ENCODE measurements at regions not wholly inside any gene's neighbourhood (a gene's known extent, or its start where the extent isn't known, plus 50 kb on each side); places are given as distances from the start of the nearest gene placed in this dataset.
"Not testable (repeated sequence)": the region's sequence is repeated elsewhere in the genome, so short reads cannot be mapped to it uniquely, and the experiment has no call there.

DNA sequence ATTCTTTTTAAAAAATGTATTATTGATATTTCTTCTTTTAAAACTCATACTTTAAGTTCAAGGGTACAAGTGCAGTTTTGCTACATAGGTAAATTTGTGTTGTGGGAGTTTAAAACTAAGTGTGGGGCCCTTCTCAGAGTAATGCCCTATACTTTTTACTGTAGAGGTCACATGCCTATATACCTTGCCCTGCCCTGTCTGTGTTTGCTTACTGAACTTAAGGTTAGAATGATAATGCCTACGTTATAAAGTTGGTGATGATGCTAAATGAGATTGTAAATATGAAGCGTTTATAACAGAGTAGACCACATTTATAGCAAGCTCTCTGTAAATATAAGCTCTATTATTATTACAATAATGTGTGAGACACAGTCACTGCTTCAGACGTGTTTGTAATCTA, 261.9 kb downstream of the RASSF9 start:
- DNase-seq (ENCODE audit: low read depth): no peak

DNA sequence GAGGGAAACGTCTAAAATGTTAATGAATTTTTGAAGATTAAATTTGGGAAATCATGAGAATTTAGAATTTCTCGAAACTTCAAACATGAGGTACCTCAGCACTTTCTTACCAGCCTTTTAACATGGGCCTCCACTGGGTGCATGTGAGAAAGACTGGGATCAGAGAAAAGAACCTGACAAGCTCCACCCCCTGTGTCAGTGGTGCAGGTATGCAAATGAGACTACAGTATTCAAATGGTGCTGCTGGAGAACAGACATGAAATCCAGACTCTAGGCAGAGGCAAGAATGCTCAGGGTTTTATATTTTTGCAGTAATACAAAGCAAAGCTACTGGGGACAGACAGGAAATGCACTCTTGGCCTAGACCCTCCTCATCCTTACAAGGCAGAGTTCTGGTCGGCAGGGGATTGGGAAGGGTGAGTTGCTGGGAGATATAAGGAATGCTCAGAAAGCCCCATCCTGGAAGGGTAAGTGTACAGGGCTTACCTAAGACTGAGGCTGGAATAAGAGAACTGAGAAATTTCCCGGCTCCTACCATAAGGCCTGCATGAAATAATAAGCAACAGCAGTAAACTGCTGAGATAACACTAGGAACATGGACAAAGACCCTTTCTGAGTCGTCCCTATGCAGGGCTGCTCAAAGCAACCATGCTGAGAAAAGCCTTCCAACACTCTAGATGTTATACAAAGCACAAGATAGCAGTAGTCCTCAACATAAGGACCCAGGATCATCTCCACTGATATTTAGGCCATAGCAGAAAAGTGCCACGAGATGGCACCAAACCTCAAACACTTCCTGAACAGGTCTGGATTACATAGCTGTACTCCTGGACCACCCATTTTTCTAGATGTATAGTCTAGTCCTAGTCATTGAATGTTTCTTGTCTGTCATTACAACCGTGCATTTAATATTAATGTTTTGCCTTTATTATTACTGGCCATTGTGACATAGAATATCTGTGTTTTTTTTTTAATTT, 260.8 kb downstream of the RASSF9 start:
- peak; percentile 60 for DNase-seq (ENCODE audit: low read depth)

DNA sequence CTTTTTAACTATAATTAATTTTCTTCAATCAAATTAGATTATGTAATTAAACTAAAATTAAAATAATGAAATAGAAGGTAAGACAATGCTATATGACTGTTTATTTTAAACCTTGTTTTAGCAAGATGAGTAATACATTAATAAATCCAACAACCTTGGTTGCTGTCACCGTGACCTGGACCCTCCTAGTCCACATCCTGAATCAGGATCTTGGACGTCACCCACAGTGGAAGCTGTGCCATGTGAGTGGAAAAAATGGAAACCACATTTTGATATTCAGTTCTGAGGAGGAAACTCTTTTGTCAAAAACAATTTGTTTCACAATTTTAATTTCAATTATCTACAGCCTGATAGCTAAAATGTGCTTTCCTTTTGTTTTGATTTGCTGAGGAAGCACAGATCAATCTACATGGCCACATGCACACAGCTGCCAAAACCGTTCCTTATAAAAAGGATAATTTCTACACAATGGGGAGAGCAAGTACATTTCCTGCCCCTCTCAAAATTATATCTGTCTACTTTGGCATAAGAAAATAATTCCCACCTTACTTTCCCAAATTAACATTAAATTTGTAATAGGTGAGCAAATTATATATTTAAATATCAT, 255.5 kb downstream of the RASSF9 start:
- peak; percentile 46 for DNase-seq (ENCODE audit: low read depth)

DNA sequence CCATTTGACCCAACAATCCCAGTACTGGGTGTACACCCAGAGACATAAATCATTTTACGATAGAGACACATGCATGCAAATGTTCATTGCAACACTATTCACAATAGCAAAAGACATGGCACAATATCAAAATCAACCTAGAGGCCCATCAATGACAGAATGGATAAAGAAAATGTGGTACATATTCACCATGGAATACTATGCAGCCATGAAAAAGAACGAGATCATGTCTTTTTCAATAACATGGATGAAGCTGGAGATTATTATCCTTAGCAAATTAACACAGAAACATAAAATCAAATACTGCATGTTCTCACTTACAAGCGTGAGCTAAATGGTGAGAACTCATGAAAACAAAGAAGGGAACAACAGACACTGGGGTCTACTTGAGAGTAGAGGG, 249.1 kb downstream of the RASSF9 start:
- DNase-seq (ENCODE audit: low read depth): no peak

DNA sequence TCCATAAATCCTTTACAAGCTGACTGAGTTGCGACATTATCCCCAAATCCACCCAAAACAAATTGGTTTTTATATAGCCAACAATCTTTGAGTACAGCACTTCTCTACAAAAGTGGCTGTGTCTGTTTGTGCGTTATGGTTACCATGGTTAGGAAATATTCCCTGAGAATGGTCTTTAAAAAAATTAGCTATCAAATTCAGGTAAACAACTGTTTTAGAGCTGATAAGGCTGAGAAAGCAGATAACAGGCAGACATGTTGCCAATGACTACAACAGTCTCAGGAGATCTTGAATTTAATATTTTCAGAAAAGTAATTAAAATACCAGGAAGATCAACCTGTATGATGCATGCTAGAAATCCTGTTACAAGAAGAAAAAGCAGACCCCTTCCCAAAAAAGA, 248.0 kb downstream of the RASSF9 start:
- DNase-seq (ENCODE audit: low read depth): no peak

DNA sequence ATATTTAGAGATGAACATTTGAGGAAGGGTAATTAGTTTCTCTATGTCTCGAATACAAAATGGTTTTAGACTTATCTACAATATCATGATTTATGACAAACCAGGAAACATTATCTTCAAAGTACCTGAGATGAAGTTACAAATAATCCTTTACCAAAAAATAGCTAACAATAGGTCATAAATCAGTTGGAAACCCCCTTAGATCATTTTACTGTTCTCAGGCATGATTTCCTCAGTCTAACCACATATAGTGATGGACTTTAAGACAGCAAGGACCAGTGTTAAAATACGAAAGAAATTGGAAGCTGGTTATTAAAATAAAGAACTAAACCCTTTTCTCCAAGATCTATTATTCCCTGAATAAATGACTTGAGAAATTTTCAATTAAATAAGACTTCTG, 235.4 kb downstream of the RASSF9 start:
- DNase-seq (ENCODE audit: low read depth): no peak

DNA sequence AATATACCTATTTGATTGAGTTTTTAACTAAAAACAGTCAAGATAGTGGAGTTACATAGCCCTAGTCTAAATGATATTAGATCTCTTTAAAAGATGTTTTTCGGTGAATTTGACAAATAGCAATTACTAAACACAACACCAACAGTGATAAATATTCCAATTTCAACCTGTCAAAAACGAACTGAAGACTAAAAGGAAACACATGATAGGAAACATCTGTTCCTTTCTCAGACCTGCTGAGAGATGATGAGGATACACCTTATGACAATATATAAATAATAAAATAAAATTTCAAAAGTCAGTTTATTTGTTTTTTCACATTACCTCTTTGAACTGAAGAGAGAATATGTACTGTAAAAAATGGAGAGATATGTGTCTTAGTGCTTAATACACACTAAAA, 232.7 kb downstream of the RASSF9 start:
- DNase-seq (ENCODE audit: low read depth): no peak

DNA sequence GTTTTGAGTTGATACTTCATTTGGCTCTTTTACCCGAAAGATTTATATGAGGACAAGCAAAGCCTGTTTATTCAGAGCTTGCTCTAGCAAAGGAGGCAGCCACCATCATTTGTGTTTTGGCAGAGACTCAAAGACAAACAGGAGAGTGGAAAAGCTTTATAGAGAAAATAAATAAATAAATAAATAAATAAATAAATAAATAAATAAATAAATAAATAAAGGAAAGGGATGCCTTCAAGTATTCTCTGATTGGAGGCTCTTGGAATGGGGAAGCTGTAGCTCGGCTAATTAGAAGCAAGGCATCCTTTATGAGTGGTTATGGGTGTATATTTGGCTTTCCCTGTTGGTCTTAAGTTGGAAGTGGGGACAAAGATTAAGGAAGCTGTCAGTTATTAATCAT, 229.8 kb downstream of the RASSF9 start:
- no peak for DNase-seq (ENCODE audit: low read depth)

DNA sequence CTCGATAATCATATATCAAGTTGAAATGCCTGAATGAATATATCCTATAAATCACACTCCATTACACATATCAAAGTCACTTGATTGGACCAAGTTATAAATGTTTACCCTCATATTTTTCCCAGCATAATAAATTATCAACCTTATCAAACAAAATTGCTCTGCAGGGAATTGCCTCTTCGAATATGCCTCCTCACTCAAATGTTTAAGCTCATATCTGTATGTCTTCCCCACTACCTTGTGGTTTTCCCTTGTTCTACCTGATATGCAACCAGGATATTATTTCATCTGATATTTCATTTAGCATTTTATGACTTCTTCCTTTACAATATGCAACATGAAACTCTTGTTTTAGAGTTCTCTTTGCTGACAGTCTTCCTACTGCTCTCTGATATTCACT, 226.4 kb downstream of the RASSF9 start:
- no peak for DNase-seq (ENCODE audit: low read depth)

DNA sequence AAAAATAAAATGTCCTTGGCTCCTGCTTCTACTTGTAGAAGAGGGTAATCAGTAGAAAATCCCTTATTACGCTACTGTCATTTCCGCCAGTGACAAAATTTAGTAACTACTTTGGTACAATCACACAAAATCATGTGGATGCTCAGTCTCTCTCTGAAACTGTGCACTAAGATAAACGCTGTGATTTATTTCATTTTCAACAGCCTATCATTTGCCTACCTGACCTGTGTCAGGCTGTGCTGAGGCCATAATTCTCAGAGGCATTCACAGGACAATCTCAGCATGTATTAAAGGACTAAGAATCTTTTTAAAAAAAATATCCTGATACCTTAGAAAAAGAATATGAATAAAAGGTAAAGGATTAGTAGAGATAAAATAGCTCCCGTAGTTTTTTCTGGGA, 226.0 kb downstream of the RASSF9 start:
- no peak for DNase-seq (ENCODE audit: low read depth)

DNA sequence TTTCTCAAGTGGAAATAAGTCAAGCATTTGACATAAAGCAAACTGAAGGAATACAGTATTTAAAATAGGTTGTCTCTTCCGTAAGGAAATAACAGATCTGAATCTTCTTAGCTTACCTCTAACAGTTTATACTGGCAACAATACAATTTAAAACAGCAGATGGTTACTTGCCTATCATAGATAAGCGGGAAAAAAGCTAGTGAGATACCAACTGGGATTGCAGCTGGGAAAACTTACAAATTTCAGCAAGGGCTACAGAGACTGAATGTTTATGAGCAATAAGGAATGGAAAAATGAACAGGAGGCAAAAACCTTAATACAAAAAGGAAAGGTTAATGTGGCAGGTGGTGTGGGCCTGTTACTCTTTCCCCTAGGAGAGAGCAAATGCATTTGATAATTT, 220.0 kb downstream of the RASSF9 start:
- DNase-seq (ENCODE audit: low read depth): no peak

DNA sequence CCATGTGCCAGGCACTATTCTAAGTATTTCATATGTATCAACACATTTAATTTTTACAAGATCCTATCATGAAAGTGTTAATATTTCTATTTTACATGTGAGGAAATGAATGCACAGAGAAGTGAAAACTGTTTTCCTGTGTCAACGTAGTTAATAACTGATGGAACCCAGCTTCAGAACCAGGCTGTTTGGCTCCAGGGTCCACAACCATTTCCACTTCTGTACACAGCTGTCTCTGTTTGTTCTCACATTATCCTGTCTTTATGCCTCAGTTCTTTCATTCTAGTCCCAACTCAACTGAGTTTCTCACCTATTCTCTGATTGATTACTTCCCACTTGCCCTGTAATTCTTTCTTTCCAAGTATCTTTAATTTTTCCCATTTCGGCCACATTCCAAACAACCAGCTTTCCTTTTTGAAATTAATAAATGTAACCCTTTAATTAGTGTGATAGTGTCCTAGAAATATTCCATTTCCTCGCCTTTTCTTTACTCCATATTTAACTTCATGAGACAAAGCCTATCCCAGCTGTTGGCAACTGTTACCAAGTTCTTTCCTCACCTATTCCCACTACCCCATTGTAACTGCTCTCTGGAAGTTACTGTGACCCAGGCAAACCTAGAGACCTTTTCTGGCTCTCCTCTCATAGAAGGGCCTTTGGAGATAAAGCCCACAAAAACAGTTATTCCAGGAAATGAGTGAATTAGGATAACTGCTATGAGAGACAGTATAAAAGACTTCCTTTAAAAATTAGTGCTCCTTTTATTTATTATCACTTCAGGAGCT, 218.7 kb downstream of the RASSF9 start:
- no peak for DNase-seq (ENCODE audit: low read depth)

DNA sequence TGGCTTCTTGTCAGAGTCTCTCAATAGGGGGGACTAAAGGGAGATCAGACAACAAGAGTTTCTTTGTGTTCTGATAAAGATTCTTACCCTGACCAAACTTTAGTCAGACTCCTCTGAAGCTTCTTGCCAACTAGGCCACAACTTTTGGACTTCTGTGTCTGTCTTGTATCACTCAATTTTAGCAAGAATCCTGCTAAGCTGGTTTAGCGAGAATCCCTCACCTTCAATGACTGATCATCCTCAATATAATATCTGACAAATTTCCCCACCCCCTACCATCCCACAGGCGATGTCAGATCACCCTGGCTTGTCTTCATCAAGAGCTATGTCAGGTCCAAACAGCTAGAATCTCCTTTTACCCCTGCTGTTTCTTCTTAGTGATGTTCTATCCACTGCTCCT, 215.2 kb downstream of the RASSF9 start:
- DNase-seq (ENCODE audit: low read depth): no peak

DNA sequence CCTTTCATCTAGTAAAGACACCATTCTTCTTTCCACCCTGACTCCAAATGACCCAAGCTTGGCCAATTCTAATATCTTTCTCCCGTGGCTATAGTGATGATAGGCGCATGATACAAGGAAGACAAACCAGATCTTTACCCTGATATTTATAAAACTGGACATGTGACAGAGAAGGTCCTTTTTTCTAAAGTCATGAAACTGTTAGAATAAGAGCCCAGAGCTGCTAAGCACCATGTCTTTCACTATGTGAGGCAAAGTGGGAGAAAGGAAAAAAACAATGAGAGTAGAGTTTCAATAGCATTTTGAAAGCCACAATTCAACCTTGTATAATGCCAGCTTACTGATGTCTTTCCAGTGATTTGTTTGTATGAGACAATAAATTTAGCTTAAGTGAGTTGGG, 212.4 kb downstream of the RASSF9 start:
- DNase-seq (ENCODE audit: low read depth): no peak

DNA sequence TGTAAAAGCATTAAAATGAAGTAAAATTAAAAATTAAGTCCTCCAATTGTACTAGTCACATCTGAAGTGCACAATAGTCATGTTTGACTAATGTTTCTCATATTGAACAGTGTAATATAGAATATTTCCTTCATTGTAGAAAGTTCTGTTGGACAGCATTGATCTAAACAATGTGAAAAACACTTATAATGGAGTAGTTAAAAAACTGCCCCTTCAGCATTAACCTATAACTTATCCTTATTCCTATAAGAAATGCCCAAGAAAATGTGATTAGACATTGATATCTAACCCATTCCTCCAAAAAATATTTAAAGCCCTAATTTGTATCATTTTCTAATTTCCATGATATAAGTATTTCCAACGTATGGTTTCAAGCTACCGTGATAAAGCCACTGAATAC, 210.7 kb downstream of the RASSF9 start:
- DNase-seq (ENCODE audit: low read depth): no peak

DNA sequence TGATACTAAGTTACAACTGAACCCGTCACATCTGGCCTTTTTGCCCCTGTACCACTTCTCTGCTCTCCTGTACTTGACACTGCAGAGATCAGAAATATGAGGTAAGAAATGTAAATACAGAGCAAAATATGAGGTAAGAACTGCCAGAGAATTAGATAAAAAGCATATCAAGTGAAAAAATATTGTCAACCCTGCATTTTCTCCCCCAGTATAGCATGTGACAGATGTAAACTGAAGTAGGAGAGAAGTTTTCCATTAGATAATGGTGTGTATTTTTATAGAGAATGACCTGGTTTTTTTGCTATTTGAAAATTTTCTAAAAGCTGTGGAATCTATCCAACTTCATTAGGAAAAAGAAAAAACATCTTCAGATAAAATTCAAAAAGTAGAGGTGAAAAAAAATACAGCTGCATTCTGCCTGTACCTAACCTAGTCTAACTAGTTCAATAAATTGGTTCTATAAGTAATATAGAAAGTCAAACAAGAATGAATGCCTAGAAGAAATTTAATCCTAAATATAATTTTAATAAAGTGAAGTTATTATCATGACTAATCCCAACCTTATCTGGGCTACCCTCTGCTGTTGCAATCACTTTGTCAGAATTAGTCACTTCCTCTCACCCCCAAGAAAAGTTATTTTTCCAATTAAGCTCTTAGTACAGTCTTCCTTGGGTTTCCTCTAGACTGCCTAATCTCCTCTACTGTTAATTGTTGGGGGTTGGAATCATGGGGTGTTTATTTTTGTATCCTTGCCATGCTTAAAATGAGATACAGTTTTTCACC, 210.0 kb downstream of the RASSF9 start:
- DNase-seq (ENCODE audit: low read depth): peak; percentile 83

DNA sequence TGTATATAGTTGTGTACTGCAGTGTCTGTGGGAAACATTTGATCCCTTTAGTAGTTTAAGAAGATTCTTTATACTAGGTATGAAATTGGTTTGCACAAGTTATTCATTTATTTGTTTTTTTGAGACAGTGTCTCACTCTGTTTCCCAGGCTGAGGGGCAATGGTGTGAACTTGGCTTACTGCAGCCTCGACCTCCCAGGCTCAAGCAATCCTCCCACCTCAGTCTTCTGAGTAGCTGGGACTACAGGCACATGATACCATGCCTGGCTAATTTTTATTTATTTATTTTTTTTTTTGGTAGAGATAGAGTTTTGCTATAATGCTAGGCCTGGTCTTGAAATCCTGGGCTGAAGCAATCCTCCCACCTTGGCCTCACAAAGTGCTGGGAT, 209.4 kb downstream of the RASSF9 start:
- DNase-seq (ENCODE audit: low read depth): no peak

DNA sequence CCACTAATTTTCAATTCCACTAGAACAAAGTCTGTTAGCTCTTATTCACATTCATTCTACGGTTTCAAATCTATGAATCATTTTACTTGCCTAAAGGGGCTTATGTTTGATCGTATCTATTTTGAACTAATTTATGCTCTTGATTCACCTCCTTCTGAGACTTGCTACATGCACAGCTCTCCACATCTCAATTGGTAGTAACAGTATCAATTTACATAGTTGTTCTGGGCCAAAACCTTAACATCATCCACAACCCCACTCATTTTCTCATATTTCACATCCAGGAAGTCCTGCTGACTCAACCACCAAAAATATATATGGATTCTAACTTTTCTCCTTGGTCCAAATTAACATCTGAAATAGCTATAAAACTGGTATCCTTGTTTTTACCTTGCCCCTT, 208.6 kb downstream of the RASSF9 start:
- DNase-seq (ENCODE audit: low read depth): peak; percentile 82

DNA sequence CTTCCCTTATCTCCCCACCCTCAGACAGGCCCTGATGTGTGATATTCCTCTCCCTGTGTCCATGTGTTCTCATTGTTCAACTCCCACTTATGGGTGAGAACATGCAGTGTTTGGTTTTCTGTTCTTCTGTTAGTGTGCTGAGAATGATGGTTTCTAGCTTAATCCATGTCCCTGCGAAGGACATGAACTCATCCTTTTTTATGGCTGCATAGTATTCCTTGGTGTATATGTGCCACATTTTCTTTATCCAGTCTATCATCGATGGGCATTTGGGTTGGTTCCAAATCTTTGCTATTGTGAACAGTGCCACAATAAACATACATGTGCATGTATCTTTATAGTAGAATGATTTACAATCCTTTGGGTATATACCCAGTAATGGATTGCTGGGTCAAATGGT, 207.6 kb downstream of the RASSF9 start:
- not testable (repeated sequence) for DNase-seq (ENCODE audit: low read depth)

DNA sequence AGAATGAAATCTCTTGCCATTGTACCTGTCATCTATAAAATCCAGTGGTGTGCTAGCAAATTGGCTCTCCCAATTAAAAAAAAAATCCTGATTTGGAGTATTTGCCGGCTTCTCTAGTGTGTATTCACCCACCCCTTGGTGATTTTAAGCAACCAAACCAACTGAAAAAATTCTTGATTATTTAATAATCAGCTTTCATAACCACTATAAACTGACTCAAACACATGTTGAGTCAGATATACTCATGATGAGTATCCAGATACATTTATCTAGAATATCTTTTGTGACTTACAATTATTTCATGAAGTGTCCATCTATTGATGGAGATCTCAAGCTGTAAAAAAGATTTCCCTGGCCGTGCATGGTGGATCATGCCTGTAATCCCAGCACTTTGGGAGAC, 205.4 kb downstream of the RASSF9 start:
- no peak for DNase-seq (ENCODE audit: low read depth)

DNA sequence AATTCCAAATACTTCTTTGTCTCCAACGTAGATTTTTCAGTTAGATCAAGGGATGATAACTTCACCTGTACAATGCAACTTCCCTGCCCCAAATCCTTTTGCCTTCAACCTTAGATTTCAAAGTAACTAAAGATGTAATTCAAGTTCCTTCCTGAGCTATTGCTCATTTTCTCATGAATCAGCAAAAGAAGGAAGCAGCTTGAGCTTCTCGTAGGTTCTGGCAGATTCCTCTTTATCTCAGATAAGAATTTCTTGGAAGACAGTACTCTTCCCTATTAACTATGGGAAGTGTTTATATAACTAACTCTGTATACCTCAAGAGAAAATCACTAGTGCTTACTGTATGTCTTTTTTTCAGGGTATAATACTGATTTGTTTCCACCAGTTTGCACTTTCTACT, 203.8 kb downstream of the RASSF9 start:
- peak; percentile 5 for DNase-seq (ENCODE audit: low read depth)

DNA sequence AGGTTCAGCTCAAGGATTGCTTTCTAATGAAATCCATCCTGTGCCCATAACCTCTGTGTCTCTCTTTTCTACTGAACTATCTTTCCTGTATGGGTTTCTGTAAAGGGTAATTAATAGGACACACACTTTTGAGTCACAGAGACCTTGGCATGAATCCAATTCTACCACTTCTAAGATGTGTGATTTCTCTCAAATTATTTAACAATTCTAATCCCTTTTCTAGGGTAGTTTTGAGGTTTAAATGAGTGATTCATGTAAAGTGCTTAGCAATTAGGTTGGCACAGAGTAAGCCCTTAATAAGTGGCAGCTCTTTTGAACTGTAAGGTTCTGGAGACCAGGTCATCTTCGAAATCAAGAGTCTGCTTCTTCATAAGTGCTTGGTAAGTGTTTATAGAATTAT, 202.7 kb downstream of the RASSF9 start:
- DNase-seq (ENCODE audit: low read depth): peak; percentile 9

Measured in M059J (cell line).